Muscle of arm (tissue), 1 donor: ENCODE measurements at regions not wholly inside any gene's neighbourhood (a gene's known extent, or its start where the extent isn't known, plus 50 kb on each side); places are given as distances from the start of the nearest gene placed in this dataset.
"Not testable (repeated sequence)": the region's sequence is repeated elsewhere in the genome, so short reads cannot be mapped to it uniquely, and the experiment has no call there.

Source experiments
- DNase-seq: peaks from one replicate; pipeline ENCODE4 v3.0.0-alpha.2; 2013

DNA sequence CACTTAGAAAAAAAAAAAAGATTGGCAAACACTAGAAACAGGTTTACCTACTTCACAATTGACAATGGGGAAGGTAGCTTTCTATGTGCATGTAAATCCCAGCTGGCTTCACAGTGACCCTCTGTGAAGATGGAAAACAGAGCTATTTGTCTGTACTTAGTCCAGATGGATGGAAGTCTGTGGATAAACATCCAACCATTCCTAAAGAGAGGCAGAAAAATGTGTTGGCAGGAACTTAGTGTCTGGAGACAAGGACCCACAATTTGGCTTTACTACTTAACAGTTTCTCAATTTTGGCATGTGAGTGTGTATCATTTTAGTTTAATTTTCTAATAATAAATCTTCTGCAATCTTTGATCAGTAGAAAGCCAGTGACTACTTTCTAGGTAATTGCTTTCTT, 154.4 kb downstream of the RAD51AP2 start:
- DNase-seq: no peak

DNA sequence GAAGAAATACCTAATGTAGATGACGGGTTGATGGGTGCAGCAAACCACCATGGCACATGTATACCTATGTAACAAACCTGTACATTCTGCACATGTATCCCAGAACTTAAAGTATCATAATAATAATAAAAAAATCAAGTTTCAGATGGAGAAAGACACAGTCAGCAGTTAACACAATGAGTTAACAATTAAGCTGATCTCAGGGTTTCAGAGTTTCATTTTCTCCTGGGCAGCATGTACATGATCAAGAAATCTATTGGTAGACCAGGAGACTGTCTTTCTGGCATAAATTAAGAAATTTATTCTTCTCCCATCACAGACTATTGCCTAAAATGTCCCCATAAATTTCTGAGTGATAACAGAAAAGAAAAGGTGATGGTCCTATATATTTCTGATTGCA, 155.3 kb downstream of the RAD51AP2 start:
- no peak for DNase-seq

GRCh38 chr2:17355608-17356329, 162.5 kb downstream of the RAD51AP2 start:
- DNase-seq: no peak

- no peak for DNase-seq
Measured at GRCh38 chr2:17353263-17353662, 165.0 kb downstream of the RAD51AP2 start.

DNA sequence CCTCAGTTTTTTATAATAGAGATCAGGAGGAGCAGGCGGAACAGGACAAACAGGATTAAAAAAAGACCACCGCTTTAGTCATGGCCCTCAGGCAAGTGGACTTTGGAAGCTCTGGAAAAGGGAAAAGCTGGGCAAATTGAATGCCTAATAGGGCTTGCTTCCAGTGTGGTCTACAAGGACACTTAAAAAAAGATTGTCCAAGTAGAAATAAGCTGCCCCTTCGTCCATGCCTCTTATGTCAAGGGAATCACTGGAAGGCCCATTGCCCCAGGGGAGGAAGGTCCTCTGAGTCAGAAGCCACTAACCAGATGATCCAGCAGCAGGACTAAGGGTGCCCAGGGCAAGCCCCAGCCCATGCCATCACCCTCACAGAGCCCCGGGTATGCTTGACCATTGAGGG, 175.5 kb downstream of the RAD51AP2 start:
- DNase-seq: not testable (repeated sequence)

DNA sequence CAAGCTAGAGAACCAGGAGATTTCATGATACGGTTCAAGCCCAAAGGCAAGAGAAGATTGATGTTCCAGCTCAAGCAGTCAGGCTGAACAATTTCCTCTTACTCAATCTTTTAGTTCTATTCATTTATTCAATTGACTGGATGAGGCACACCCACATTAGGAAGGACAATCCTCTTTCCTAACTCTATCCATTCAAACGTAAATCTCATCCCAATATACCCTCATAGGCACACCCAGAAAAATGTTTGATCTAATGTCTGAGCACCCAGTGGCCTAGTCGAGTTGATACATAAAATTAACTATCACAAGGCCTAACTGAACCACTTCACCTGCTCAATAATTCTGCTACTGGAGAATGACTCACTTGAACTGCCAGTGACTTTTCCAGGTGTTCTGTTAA, 180.7 kb downstream of the RAD51AP2 start:
- DNase-seq: no peak

GRCh38 chr2:17336458-17336857, 181.8 kb downstream of the RAD51AP2 start:
- DNase-seq: no peak

- no peak for DNase-seq
Measured at GRCh38 chr2:17334300-17334699, 183.9 kb downstream of the RAD51AP2 start.

- no peak for DNase-seq
Measured at GRCh38 chr2:17331636-17332035, 186.6 kb downstream of the RAD51AP2 start.

- no peak for DNase-seq
Measured at GRCh38 chr2:17328161-17328560, 190.1 kb downstream of the RAD51AP2 start.

DNA sequence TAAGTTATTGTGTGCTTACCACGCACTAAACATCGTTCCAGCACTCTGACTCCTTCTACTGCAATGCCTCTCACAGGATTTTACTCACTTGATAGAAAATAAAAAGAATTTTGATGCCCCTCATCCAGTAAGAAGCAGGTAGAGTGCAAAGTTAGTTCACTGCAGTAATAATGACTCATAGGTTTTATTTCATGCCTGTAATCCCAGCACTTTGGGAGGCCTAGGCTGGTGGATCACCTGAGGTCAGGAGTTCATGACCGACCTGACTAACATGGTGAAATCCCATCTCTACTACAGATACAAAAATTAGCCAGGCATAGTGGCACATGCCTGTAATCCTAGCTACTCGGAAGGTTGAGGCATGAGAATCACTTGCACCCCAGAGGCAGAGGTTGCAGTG, 190.6 kb downstream of the RAD51AP2 start:
- DNase-seq: no peak

GRCh38 chr2:17326717-17327116, 191.5 kb downstream of the RAD51AP2 start:
- DNase-seq: no peak

GRCh38 chr2:17323697-17324096, 194.5 kb downstream of the RAD51AP2 start:
- DNase-seq: no peak

DNA sequence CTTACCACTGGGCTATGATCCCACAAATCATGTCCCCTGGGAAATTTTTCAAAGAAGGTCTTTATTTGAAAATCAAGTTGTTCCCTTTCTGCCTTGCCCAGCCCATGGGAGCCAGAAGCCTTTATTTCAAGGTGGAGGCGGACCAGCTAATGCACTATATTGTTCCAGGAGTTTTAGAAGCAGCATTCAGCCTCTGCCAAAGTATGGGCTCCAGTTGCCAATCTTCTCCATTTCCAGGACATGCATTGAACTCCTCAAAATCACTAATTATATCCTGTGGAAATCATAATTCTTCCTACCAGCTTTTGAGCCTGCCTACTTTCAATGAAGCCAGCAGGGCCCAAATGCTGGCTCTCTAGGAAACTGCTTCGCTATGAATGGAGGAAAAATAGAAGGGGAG, 195.8 kb downstream of the RAD51AP2 start:
- no peak for DNase-seq

DNA sequence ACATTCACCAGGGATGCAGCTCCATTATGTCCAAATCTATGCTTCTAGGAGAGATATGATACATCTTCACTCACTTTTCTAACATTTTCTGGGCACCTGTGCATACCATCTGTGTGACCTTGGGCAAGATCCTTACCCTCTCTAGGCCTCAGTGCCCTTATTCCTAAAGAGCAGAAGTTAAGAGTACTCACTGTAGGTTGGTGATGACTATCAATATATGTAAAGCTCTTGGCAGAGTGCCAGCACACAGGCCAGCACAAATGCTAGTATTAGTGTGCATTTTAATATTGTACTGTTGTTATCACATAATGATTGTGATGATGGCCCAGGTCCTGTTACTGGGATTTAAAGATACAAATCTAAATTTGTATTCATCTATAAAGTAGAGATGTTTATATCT, 199.2 kb downstream of the RAD51AP2 start:
- DNase-seq: no peak

DNA sequence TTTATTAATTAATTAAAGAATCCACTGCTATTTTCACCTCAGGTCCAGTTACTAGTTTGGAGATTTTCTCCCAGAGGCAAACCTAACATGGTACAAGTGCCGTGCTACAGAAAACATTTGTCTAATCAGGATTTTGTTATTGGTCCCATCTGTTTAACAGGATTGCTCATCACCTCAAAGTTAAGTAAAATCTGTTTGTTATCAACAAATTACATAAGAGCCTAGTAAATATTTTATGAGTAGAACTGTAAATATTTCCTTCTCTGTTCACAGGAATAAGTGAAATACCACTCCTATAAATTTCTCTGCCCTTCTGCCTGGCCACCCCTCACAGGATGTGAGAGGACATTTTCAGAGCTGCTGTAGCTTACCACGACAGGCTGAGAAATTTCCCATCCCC, 200.2 kb downstream of the RAD51AP2 start:
- DNase-seq: no peak

- no peak for DNase-seq
Measured at GRCh38 chr2:17317439-17317976, 200.7 kb downstream of the RAD51AP2 start.

- DNase-seq: no peak
Measured at GRCh38 chr2:17313261-17313660, 205.0 kb downstream of the RAD51AP2 start.

GRCh38 chr2:17311771-17312511, 206.3 kb downstream of the RAD51AP2 start:
- no peak for DNase-seq

DNA sequence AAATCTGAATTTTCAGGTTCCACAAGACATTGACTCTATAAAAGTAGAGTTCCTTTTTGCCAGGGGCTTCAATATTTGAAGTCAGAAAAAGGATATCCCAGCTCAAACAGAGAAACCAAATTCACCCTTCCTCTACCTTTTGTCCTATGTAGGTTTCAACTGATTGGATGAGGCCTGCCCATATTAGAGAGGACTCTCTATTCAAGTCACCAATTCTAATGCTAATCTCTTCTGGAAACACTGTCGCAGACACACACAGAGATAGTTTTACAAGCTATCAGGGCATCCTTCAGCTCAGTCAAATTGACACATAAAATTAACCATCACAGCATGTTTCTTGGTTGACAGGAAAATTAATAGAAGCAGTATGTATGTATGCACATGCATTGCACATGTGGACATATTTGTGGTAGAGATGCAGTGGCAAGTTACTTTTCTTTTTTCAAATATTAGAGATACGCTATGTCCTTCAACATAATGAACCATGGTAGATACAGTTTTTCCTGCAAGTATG, 207.1 kb downstream of the RAD51AP2 start:
- no peak for DNase-seq

GRCh38 chr2:17309741-17310339, 208.4 kb downstream of the RAD51AP2 start:
- peak; percentile 43 for DNase-seq

GRCh38 chr2:17309181-17309580, 209.1 kb downstream of the RAD51AP2 start:
- DNase-seq: no peak

DNA sequence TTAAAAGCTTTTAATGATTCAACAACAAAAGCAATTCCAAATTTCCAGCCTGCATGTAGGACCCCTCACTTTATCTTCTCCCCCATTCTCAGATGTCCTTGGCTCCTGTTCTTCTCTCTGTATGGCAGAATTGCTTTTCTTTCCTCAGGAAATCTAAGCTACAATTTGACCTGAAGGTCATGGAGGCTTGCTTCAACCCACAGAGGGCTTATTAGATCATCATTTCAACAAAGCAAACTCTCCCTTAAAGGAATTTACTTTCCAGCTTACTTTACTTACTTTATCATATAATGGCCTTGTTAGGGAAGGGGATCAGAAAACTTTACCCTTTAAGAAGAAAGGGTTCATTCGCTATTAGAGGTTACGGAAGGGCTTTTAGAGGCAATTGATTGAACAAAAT, 211.5 kb downstream of the RAD51AP2 start:
- DNase-seq: no peak
